BE2C (cell line): ENCODE measurements at regions not wholly inside any gene's neighbourhood (a gene's known extent, or its start where the extent isn't known, plus 50 kb on each side); places are given as distances from the start of the nearest gene placed in this dataset.

ENCODE experiments used
- DNase-seq: peaks from one replicate; pipeline ENCODE4 v3.0.0-alpha.2; 2020
- H3K27me3 ChIP-seq: fragments of 250-450 bp; sonication (Bioruptor Pico); 2 replicates; pipeline ENCODE4 v1.5.1; 2020; ENCODE audit warnings: mild to moderate bottlenecking
- H3K36me3 ChIP-seq: fragments of 250-450 bp; sonication (Bioruptor Pico); 2 replicates; pipeline ENCODE4 v1.5.1; 2020; ENCODE audit warnings: mild to moderate bottlenecking
- H3K4me1 ChIP-seq: fragments of 250-450 bp; sonication (Bioruptor Pico); 2 replicates; pipeline ENCODE4 v1.5.1; 2020
- H3K4me3 ChIP-seq: 2 replicates; pipeline ENCODE4 v1.5.1; 2011; ENCODE audit warnings: low read depth, low read length
- H3K9me3 ChIP-seq: fragments of 250-450 bp; sonication (Bioruptor Pico); 2 replicates; pipeline ENCODE4 v1.5.1; 2020
- CTCF ChIP-seq: IDR thresholded peaks from 2 replicates; pipeline ENCODE4 v1.5.1; 2012; ENCODE audit warnings: mild to moderate bottlenecking, low read depth, low read length

GRCh38 chr6:101015541-101015940 lies 134.4 kb upstream of the ASCC3 start:
- Histone ChIP-seq H3K4me3 (no peak overlapping the region), H3K4me1 (no peaks in the 10 kb centered on the region), H3K36me3 (no peaks in the 10 kb centered on the region), H3K9me3 (no peaks in the 10 kb centered on the region), H3K27me3 (no peaks in the 10 kb centered on the region)
- DNase-seq = no peak
- TF ChIP-seq CTCF = no peak

- DNase-seq = no peak
- H3K4me3 ChIP-seq = no peak overlapping the region
- H3K27me3 ChIP-seq = no peaks in the 10 kb centered on the region
- no peaks in the 10 kb centered on the region for H3K9me3 ChIP-seq
- no peaks in the 10 kb centered on the region for H3K36me3 ChIP-seq
- H3K4me1 ChIP-seq = no peaks in the 10 kb centered on the region
- TF ChIP-seq CTCF = no peak
These were observed 135.0 kb upstream of the ASCC3 start for GRCh38 chr6:101016163-101016562.

GRCh38 chr6:101018157-101018556 lies 137.0 kb upstream of the ASCC3 start:
- Histone ChIP-seq H3K4me3 (no peak overlapping the region), H3K36me3 (no peaks in the 10 kb centered on the region), H3K9me3 (no peaks in the 10 kb centered on the region), H3K27me3 (no peaks in the 10 kb centered on the region), H3K4me1 (no peaks in the 10 kb centered on the region)
- TF ChIP-seq CTCF = no peak
- DNase-seq = no peak

- no peak for TF ChIP-seq CTCF
- H3K4me1 ChIP-seq = no peaks in the 10 kb centered on the region
- DNase-seq = no peak
- no peak overlapping the region for H3K4me3 ChIP-seq
- no peaks in the 10 kb centered on the region for H3K9me3 ChIP-seq
- H3K36me3 ChIP-seq = no peaks in the 10 kb centered on the region
- H3K27me3 ChIP-seq = no peaks in the 10 kb centered on the region
These were observed 140.4 kb upstream of the ASCC3 start for GRCh38 chr6:101021504-101021903.

GRCh38 chr6:101042966-101043365 lies 161.8 kb upstream of the ASCC3 start:
- no peak for TF ChIP-seq CTCF

GRCh38 chr6:101058296-101058695 lies 177.2 kb upstream of the ASCC3 start:
- H3K9me3 ChIP-seq = no peaks in the 10 kb centered on the region
- H3K27me3 ChIP-seq = no peaks in the 10 kb centered on the region
- H3K36me3 ChIP-seq = no peaks in the 10 kb centered on the region
- TF ChIP-seq CTCF = no peak
- no peak for DNase-seq
- H3K4me1 ChIP-seq = no peaks in the 10 kb centered on the region
- no peak overlapping the region for H3K4me3 ChIP-seq

More at GRCh38 chr6:101042966-101043365, 161.8 kb upstream of the ASCC3 start:
- Histone ChIP-seq H3K4me1 (no peaks in the 10 kb centered on the region), H3K4me3 (no peak overlapping the region), H3K27me3 (no peaks in the 10 kb centered on the region), H3K9me3 (no peaks in the 10 kb centered on the region), H3K36me3 (no peaks in the 10 kb centered on the region)
- DNase-seq = no peak
